HCT116 (cell line): ENCODE measurements at regions not wholly inside any gene's neighbourhood (a gene's known extent, or its start where the extent isn't known, plus 50 kb on each side); places are given as distances from the start of the nearest gene placed in this dataset.

ENCODE experiments used
- ATAC-seq: fragments of 200-7000 bp; cut with Tn5 transposase; 2 replicates; pipeline ENCODE4 v1.9.1; 2020; ENCODE audit warnings: mild to moderate bottlenecking, moderate library complexity
- BruUV-seq: library from RNA; stranded (reverse); fragments of 400-500 nt; replicated peaks from 2 replicates; lab custom pipeline; 2021; lab: Mats Ljungman, UMichigan
- CTCF ChIA-PET: fragments of 300-600 bp; sonication (Branson Sonifier 250); formaldehyde crosslinking; loops from one replicate; lab custom pipeline; 2021; ENCODE audit warnings: antibody characterized with exemption; lab: Charles Lee
- POLR2A ChIA-PET: fragments of 300-600, 350-600 bp; sonication (Branson Sonifier 250); formaldehyde crosslinking; loops from one replicate; lab custom pipeline; 2021; ENCODE audit warnings: antibody characterized with exemption; lab: Charles Lee
- RAD21 ChIA-PET, 2 experiments: fragments of 300-600 bp; sonication (Branson Sonifier 250); formaldehyde crosslinking; loops; one replicate each; lab custom pipeline; 2023; ENCODE audit warnings: low total read pairs in 2 of 2; ENCODE audit not compliant: uncharacterized antibody in 2 of 2, unreplicated experiment in 2 of 2, low non-redundant PET in 1 of 2; lab: Charles Lee
- DNase-seq: peaks from one replicate; pipeline ENCODE4 v3.0.0-alpha.2; 2010; ENCODE audit warnings: low read depth, low spot score
- H2AFZ ChIP-seq: fragments of 200-600 bp; shearing (Covaris generic), sonication (generic); 2 replicates; pipeline ENCODE4 v1.6.1; 2017; ENCODE audit warnings: low read depth, mixed run types, mixed read lengths, antibody characterized with exemption, low read length; ENCODE audit not compliant: poor library complexity, severe bottlenecking
- H3K27ac ChIP-seq: 2 replicates; pipeline ENCODE4 v1.5.1; 2012; ENCODE audit warnings: low read depth, low read length
- H3K27me3 ChIP-seq: fragments of 200-600 bp; sonication (generic); 2 replicates; pipeline ENCODE4 v1.6.1; 2016; ENCODE audit warnings: mixed run types, low read length, mixed read lengths; ENCODE audit not compliant: insufficient read depth
- H3K36me3 ChIP-seq, 2 experiments: fragments of 200-500 bp in 1 of 2; fragments of 200-600 bp in 1 of 2; sonication (Bioruptor generic) in 1 of 2; sonication (generic) in 1 of 2; 2 replicates each; pipeline versions ENCODE4 v1.5.1 to v1.6.1; 2014 to 2016; ENCODE audit warnings: low read length in 2 of 2, inconsistent platforms in 1 of 2, mixed read lengths in 1 of 2, mixed run types in 1 of 2; ENCODE audit not compliant: insufficient read depth in 2 of 2, control insufficient read depth in 1 of 2
- H3K4me1 ChIP-seq, 2 experiments: fragments of 200-600 bp in 1 of 2; sonication (generic) in 1 of 2; 2 replicates each; pipeline versions ENCODE4 v1.5.1 to v1.6.1; 2012 to 2017; ENCODE audit warnings: low read length in 2 of 2, inconsistent platforms in 1 of 2, mild to moderate bottlenecking in 1 of 2, mixed read lengths in 1 of 2, mixed run types in 1 of 2, moderate library complexity in 1 of 2; ENCODE audit not compliant: insufficient read depth in 2 of 2, control insufficient read depth in 1 of 2
- H3K4me2 ChIP-seq: fragments of 200-600 bp; sonication (generic); 2 replicates; pipeline ENCODE4 v1.6.1; 2017; ENCODE audit warnings: mixed run types, low read length, mixed read lengths
- H3K4me3 ChIP-seq, 2 experiments: fragments of 200-600 bp in 1 of 2; sonication (generic) in 1 of 2; replicated peaks in 1 of 2; 2 replicates each; pipeline ENCODE4 v1.5.1; 2011 to 2016; ENCODE audit warnings: low read length in 2 of 2, control low read depth in 1 of 2, low read depth in 1 of 2, mild to moderate bottlenecking in 1 of 2, mixed read lengths in 1 of 2, mixed run types in 1 of 2
- H3K79me2 ChIP-seq: fragments of 200-600 bp; sonication (generic); 2 replicates; pipeline ENCODE4 v1.6.1; 2017; ENCODE audit warnings: mild to moderate bottlenecking, mixed run types, low read length, moderate library complexity, mixed read lengths; ENCODE audit not compliant: insufficient read depth
- H3K9ac ChIP-seq: fragments of 200-600 bp; sonication (generic); 2 replicates; pipeline ENCODE4 v1.6.1; 2016; ENCODE audit warnings: low read length, mixed read lengths
- H3K9me2 ChIP-seq: fragments of 200-600 bp; sonication (generic), shearing (Covaris generic); 2 replicates; pipeline ENCODE4 v1.6.1; 2017; ENCODE audit warnings: mixed run types, mild to moderate bottlenecking, moderate library complexity; ENCODE audit not compliant: insufficient read depth
- H3K9me3 ChIP-seq, 2 experiments: fragments of 200-500 bp in 1 of 2; fragments of 200-600 bp in 1 of 2; sonication (Bioruptor generic) in 1 of 2; sonication (generic) in 1 of 2; 2 replicates each; pipeline ENCODE4 v1.6.1; 2014 to 2017; ENCODE audit warnings: low read length in 2 of 2, mixed read lengths in 2 of 2, inconsistent platforms in 1 of 2, low read depth in 1 of 2, mild to moderate bottlenecking in 1 of 2, mixed run types in 1 of 2, moderate library complexity in 1 of 2; ENCODE audit not compliant: control insufficient read depth in 1 of 2, insufficient read depth in 1 of 2
- H4K20me1 ChIP-seq: fragments of 200-600 bp; sonication (generic), shearing (Covaris generic); 2 replicates; pipeline ENCODE4 v1.6.1; 2017; ENCODE audit warnings: mixed run types, mild to moderate bottlenecking, moderate library complexity; ENCODE audit not compliant: insufficient read depth
- ATF3 ChIP-seq: IDR thresholded peaks from 2 replicates; pipeline ENCODE4 v1.6.1; 2012
- CBX3 ChIP-seq: IDR thresholded peaks from 2 replicates; pipeline ENCODE4 v1.6.1; 2012; ENCODE audit warnings: low read depth
- EGR1 ChIP-seq: IDR thresholded peaks from 2 replicates; pipeline ENCODE4 v1.6.1; 2012; ENCODE audit warnings: low read depth
- EZH2 ChIP-seq: fragments of 200-600 bp; sonication (generic); IDR thresholded peaks from 2 replicates; pipeline ENCODE4 v1.6.1; 2017; ENCODE audit warnings: antibody characterized with exemption, mixed run types
- EZH2phosphoT487 ChIP-seq: fragments of 200-600 bp; IDR thresholded peaks from 2 replicates; pipeline ENCODE4 v1.6.1; 2018; ENCODE audit warnings: antibody characterized with exemption, borderline replicate concordance
- FOSL1 ChIP-seq: IDR thresholded peaks from 2 replicates; pipeline ENCODE4 v1.6.1; 2012; ENCODE audit warnings: low read depth
- POLR2A ChIP-seq: IDR thresholded peaks from 2 replicates; pipeline ENCODE4 v1.7.0; 2011; ENCODE audit warnings: borderline replicate concordance; ENCODE audit not compliant: insufficient read depth, insufficient read length; ENCODE audit errors: extremely low read depth
- RAD21 ChIP-seq: IDR thresholded peaks from 2 replicates; pipeline ENCODE4 v1.6.1; 2012; ENCODE audit warnings: low read depth, mild to moderate bottlenecking
- SIN3A ChIP-seq: IDR thresholded peaks from 2 replicates; pipeline ENCODE4 v1.6.1; 2012; ENCODE audit warnings: low read depth
- SP1 ChIP-seq: IDR thresholded peaks from 2 replicates; pipeline ENCODE4 v1.6.1; 2012; ENCODE audit warnings: low read depth
- ZFX ChIP-seq: fragments of 450-650 bp; IDR thresholded peaks from 2 replicates; pipeline ENCODE4 v1.6.1; 2017
- intact Hi-C: fragments of 100-400 bp; cut with micrococcal nuclease; formaldehyde crosslinking; loops from 2 replicates; pipeline ENCODE4 v1.10.0; 2022
- TF ChIP-seq, protein P1 (sequence below): IDR thresholded peaks from 2 replicates; pipeline ENCODE4 v1.6.1; 2012; ENCODE audit warnings: low read depth
- TF ChIP-seq, protein P2 (sequence below): IDR thresholded peaks from 2 replicates; pipeline ENCODE4 v1.6.1; 2012

DNA sequence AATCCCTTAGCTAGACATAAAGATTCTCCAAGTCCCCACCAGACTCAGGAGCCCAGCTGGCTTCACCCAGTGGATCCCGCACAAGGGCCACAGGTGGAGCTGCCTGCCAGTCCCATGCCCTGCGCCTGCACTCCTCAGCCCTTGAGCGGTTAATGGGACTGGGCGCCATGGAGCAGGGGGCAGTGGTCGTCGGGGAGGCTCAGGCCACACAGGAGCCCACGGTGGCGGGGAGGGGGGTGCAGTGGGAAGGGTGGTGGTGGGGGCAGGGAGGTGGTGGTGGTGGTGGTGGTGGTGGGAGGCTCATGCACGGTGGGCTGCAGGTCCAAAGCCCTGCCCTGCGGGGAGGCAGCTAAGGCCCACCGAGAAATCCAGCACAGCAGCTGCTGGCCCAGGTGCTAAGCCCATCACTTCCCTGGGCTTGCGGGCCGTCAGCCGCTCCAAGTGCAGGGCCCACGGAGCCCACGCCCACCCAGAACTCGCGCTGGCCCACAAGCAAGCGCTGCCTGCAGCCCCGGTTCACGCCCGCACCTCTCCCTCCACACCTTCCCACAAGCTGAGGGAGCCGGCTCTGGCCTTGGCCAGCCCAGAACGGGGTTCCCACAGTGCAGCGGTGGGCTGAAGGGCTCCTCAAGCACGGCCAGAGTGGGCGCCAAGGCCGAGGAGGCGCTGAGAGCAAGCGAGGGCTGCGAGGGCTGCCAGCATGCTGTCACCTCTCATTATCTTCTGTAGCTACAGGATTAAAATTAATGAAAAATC is 732.5 kb upstream of the POM121L12 start:
- DNase-seq (no peak), ATAC-seq (no peak)
- no TSS peak for BruUV-seq
- ChIA-PET CTCF (no interaction called here), POLR2A (no interaction called here), RAD21 (no interaction called here)
- H3K27ac ChIP-seq: no peak overlapping the region
- no peak overlapping the region for H2AFZ ChIP-seq
- H3K9me3 ChIP-seq: peaks cover 5 to 6% of the 10 kb centered on the region in 2 experiments; a peak in 2 of 4 replicates
- H3K36me3 ChIP-seq: no peaks in the 10 kb centered on the region
- TF ChIP-seq, protein P1, sequence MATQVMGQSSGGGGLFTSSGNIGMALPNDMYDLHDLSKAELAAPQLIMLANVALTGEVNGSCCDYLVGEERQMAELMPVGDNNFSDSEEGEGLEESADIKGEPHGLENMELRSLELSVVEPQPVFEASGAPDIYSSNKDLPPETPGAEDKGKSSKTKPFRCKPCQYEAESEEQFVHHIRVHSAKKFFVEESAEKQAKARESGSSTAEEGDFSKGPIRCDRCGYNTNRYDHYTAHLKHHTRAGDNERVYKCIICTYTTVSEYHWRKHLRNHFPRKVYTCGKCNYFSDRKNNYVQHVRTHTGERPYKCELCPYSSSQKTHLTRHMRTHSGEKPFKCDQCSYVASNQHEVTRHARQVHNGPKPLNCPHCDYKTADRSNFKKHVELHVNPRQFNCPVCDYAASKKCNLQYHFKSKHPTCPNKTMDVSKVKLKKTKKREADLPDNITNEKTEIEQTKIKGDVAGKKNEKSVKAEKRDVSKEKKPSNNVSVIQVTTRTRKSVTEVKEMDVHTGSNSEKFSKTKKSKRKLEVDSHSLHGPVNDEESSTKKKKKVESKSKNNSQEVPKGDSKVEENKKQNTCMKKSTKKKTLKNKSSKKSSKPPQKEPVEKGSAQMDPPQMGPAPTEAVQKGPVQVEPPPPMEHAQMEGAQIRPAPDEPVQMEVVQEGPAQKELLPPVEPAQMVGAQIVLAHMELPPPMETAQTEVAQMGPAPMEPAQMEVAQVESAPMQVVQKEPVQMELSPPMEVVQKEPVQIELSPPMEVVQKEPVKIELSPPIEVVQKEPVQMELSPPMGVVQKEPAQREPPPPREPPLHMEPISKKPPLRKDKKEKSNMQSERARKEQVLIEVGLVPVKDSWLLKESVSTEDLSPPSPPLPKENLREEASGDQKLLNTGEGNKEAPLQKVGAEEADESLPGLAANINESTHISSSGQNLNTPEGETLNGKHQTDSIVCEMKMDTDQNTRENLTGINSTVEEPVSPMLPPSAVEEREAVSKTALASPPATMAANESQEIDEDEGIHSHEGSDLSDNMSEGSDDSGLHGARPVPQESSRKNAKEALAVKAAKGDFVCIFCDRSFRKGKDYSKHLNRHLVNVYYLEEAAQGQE: no peak
- no peak for TF ChIP-seq CBX3
- TF ChIP-seq EGR1: no peak
- TF ChIP-seq ATF3: no peak
- TF ChIP-seq SIN3A: no peak
- no peak for TF ChIP-seq ZFX
- TF ChIP-seq, protein P2, sequence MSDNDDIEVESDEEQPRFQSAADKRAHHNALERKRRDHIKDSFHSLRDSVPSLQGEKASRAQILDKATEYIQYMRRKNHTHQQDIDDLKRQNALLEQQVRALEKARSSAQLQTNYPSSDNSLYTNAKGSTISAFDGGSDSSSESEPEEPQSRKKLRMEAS: no peak
- no peak for TF ChIP-seq EZH2phosphoT487
- no peak for TF ChIP-seq FOSL1
- TF ChIP-seq SP1: no peak
- TF ChIP-seq RAD21: no peak
- no peak for TF ChIP-seq POLR2A
- TF ChIP-seq EZH2: no peak
- H3K79me2 ChIP-seq: no peaks in the 10 kb centered on the region
- H3K4me3 ChIP-seq: no peak overlapping the region
- no peak overlapping the region for H3K9ac ChIP-seq
- H3K27me3 ChIP-seq: no peaks in the 10 kb centered on the region
- H3K9me2 ChIP-seq: no peaks in the 10 kb centered on the region
- intact Hi-C loops: no loop called here
- H3K4me2 ChIP-seq: no peak overlapping the region
- no peaks in the 10 kb centered on the region for H4K20me1 ChIP-seq
- H3K4me1 ChIP-seq: no peaks in the 10 kb centered on the region
